ENCODE measurements at regions not wholly inside any gene's neighbourhood (a gene's known extent, or its start where the extent isn't known, plus 50 kb on each side); places are given as distances from the start of the nearest gene placed in this dataset.
"Not testable (repeated sequence)": the region's sequence is repeated elsewhere in the genome, so short reads cannot be mapped to it uniquely, and the experiment has no call there.

DNA sequence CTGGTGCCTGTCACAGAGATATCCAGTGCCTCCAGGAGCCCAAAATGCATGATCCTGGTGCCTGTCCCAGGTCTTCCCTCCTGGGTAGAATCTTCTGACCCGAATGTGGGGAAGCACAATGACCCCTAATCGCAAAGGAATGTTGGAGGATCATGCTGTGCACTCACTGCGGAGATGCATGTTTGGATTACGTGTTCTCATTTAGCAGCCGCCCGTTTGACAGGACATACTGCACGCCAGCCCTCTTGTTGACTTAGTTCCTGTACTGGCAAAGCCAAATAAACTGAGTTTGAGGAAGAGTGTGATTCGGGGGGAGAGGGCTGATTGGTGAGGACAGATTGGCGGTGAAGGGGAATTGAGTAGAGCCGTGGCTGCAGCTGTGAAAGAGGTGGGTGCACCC lies 85.9 kb upstream of the SIM2 start:
- H3K4me1 ChIP-seq, result no peaks in the 10 kb centered on the region
- no peaks in the 10 kb centered on the region for H3K27me3 ChIP-seq (replicated peaks; ENCODE audit: control insufficient read depth, insufficient read depth, low read length)
- TF ChIP-seq, protein P1, sequence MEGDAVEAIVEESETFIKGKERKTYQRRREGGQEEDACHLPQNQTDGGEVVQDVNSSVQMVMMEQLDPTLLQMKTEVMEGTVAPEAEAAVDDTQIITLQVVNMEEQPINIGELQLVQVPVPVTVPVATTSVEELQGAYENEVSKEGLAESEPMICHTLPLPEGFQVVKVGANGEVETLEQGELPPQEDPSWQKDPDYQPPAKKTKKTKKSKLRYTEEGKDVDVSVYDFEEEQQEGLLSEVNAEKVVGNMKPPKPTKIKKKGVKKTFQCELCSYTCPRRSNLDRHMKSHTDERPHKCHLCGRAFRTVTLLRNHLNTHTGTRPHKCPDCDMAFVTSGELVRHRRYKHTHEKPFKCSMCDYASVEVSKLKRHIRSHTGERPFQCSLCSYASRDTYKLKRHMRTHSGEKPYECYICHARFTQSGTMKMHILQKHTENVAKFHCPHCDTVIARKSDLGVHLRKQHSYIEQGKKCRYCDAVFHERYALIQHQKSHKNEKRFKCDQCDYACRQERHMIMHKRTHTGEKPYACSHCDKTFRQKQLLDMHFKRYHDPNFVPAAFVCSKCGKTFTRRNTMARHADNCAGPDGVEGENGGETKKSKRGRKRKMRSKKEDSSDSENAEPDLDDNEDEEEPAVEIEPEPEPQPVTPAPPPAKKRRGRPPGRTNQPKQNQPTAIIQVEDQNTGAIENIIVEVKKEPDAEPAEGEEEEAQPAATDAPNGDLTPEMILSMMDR (IDR thresholded peaks at IDR 0.05; ENCODE audit: insufficient read depth in 1 of 2, low read depth in 1 of 2, low read length in 1 of 2, severe bottlenecking in 1 of 2, unreplicated experiment in 1 of 2), result no peak
- ChIA-PET CTCF (no interaction called here), POLR2A (no interaction called here)
- no peak overlapping the region for H3K27ac Mint-ChIP-seq (ENCODE audit: unreplicated experiment)
- H3K36me3 ChIP-seq (ENCODE audit: control insufficient read depth, insufficient read depth, low read length), result no peaks in the 10 kb centered on the region
- H3K9me3 Mint-ChIP-seq (ENCODE audit: unreplicated experiment), result peaks cover 23% of the 10 kb centered on the region
- no TSS peak for BruUV-seq (replicated peaks)
- no peaks in the 10 kb centered on the region; the same call in 1 of the 2 replicates for H3K9me3 ChIP-seq
- intact Hi-C loops (cut with micrococcal nuclease; ENCODE audit: unreplicated experiment), result no loop called here
- H3K4me3 ChIP-seq (ENCODE audit: low read depth, low read length), result no peak overlapping the region
- no peaks in the 10 kb centered on the region for H3K36me3 Mint-ChIP-seq (ENCODE audit: insufficient read depth, unreplicated experiment)
- peaks cover 7% of the 10 kb centered on the region for H3K27me3 Mint-ChIP-seq (ENCODE audit: insufficient read depth, unreplicated experiment)
- no peaks in the 10 kb centered on the region for H3K4me1 Mint-ChIP-seq (ENCODE audit: low read depth, unreplicated experiment)
- H3K4me3 Mint-ChIP-seq (ENCODE audit: unreplicated experiment), result no peak overlapping the region
- DNase-seq, result no peak

DNA sequence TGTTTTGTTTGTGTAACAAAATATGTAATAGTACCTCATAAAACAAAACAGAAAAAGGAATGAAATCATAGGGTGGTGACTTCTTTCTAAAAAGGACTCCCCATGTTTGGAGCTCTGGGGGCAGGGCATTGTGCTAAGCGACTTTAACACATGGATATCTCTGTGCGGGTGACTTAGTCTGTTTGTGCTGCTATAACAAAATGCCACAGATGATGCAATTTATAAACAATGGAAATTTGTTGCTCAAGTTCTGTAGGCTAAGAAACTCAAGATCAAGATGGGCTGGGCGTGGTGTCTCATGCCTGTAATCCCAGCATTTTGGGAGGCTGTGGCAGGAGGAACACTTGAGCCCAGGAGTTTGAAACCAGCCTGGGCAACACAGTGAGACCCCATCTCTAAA lies 85.4 kb upstream of the SIM2 start:
- peaks cover 23% of the 10 kb centered on the region for H3K9me3 Mint-ChIP-seq (ENCODE audit: unreplicated experiment)
- no peaks in the 10 kb centered on the region for H3K36me3 ChIP-seq (ENCODE audit: control insufficient read depth, insufficient read depth, low read length)
- H3K9me3 ChIP-seq, result no peaks in the 10 kb centered on the region; the same call in 1 of the 2 replicates
- H3K4me3 ChIP-seq (ENCODE audit: low read depth, low read length), result no peak overlapping the region
- no peak for DNase-seq
- BruUV-seq (replicated peaks), result no TSS peak
- no peak overlapping the region for H3K27ac Mint-ChIP-seq (ENCODE audit: unreplicated experiment)
- ChIA-PET CTCF (no interaction called here), POLR2A (interaction anchor here (0.7 kb wide), 1 partner anchor 49 kb away, joined by 3 read pairs; no protein-coding TSS in a partner anchor)
- no peaks in the 10 kb centered on the region for H3K36me3 Mint-ChIP-seq (ENCODE audit: insufficient read depth, unreplicated experiment)
- H3K4me1 ChIP-seq, result no peaks in the 10 kb centered on the region
- no peaks in the 10 kb centered on the region for H3K27me3 ChIP-seq (replicated peaks; ENCODE audit: control insufficient read depth, insufficient read depth, low read length)
- H3K4me3 Mint-ChIP-seq (ENCODE audit: unreplicated experiment), result no peak overlapping the region
- intact Hi-C loops (cut with micrococcal nuclease; ENCODE audit: unreplicated experiment), result no loop called here
- peaks cover 7% of the 10 kb centered on the region for H3K27me3 Mint-ChIP-seq (ENCODE audit: insufficient read depth, unreplicated experiment)
- H3K4me1 Mint-ChIP-seq (ENCODE audit: low read depth, unreplicated experiment), result no peaks in the 10 kb centered on the region
- TF ChIP-seq, protein P1 (IDR thresholded peaks at IDR 0.05; ENCODE audit: insufficient read depth in 1 of 2, low read depth in 1 of 2, low read length in 1 of 2, severe bottlenecking in 1 of 2, unreplicated experiment in 1 of 2), result no peak

DNA sequence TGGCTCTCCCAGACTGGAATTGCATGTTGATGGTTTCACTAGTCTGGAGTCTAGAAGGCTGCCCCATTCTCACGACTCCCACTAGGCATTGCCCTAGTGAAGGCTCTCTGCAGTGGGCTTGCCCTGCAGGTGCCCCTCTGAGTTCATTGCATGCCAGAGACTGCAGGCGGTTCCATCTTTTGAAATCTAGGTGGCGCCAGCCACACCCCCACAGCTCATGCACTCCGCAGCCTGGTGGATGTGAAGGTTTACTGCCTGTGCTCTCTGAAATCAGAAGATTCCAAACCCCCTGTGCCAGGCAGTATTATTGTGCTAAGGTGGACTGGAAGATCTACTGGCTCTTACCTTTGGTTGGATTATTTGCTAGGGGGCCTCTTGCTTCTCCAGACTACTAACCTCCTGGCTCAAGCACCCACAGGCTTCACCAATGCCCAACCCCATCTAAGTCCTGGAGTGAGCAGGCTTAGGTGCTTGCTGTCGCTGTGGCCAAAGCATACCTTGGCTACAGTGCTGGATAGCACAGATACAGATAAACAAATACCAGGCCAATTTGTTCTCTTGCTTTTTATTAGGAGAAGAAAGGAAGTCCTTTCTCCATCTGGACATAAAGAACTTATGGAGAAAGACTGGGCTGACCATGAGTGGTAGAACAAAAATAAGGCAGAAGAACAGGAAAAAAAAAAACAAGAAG lies 83.5 kb upstream of the SIM2 start:
- ChIA-PET POLR2A (no interaction called here), CTCF (no interaction called here)
- Histone ChIP-seq H3K27me3 (replicated peaks; ENCODE audit: control insufficient read depth, insufficient read depth, low read length) (no peaks in the 10 kb centered on the region), H3K9me3 (no peaks in the 10 kb centered on the region; the same call in 1 of the 2 replicates), H3K36me3 (ENCODE audit: control insufficient read depth, insufficient read depth, low read length) (no peaks in the 10 kb centered on the region), H3K4me3 (ENCODE audit: low read depth, low read length) (no peak overlapping the region), H3K4me1 (no peaks in the 10 kb centered on the region)
- peak in 1 of 2 experiments; percentile 7 for DNase-seq
- intact Hi-C loops (cut with micrococcal nuclease; ENCODE audit: unreplicated experiment), result no loop called here
- H3K4me3 Mint-ChIP-seq (ENCODE audit: unreplicated experiment), result no peak overlapping the region
- no peaks in the 10 kb centered on the region for H3K4me1 Mint-ChIP-seq (ENCODE audit: low read depth, unreplicated experiment)
- H3K9me3 Mint-ChIP-seq (ENCODE audit: unreplicated experiment), result peaks cover 24% of the 10 kb centered on the region
- H3K36me3 Mint-ChIP-seq (ENCODE audit: insufficient read depth, unreplicated experiment), result no peaks in the 10 kb centered on the region
- no peak overlapping the region for H3K27ac Mint-ChIP-seq (ENCODE audit: unreplicated experiment)
- peaks cover 10% of the 10 kb centered on the region for H3K27me3 Mint-ChIP-seq (ENCODE audit: insufficient read depth, unreplicated experiment)
- TF ChIP-seq, protein P1 (IDR thresholded peaks at IDR 0.05; ENCODE audit: insufficient read depth in 1 of 2, low read depth in 1 of 2, low read length in 1 of 2, severe bottlenecking in 1 of 2, unreplicated experiment in 1 of 2), result peak; percentile 24 to 30
- no TSS peak for BruUV-seq (replicated peaks)

DNA sequence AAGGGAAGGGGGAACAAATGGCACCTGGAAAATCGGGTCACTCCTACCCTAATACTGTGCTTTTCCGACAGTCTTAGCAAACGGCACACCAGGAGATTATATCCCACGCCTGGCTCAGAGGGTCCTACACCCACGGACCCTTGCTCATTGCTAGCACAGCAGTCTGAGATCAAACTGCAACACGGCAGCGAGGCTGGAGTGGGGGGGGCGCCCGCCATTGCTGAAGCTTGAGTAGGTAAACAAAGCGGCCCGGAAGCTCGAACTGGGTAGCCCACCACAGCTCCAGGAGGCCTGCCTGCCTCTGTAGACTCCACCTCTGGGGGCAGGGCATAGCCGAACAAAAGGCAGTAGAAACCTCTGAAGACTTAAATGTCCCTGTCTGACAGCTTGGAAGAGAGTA lies 82.1 kb upstream of the SIM2 start:
- H3K36me3 Mint-ChIP-seq (ENCODE audit: insufficient read depth, unreplicated experiment); H3K36me3 ChIP-seq (ENCODE audit: control insufficient read depth, insufficient read depth, low read length); CTCF ChIA-PET; H3K27me3 ChIP-seq (replicated peaks; ENCODE audit: control insufficient read depth, insufficient read depth, low read length); H3K27me3 Mint-ChIP-seq (ENCODE audit: insufficient read depth, unreplicated experiment); H3K4me1 ChIP-seq; H3K4me1 Mint-ChIP-seq (ENCODE audit: low read depth, unreplicated experiment); POLR2A ChIA-PET; intact Hi-C loops (cut with micrococcal nuclease; ENCODE audit: unreplicated experiment); H3K9me3 ChIP-seq; H3K4me3 Mint-ChIP-seq (ENCODE audit: unreplicated experiment); BruUV-seq (replicated peaks); H3K4me3 ChIP-seq (ENCODE audit: low read depth, low read length); H3K27ac Mint-ChIP-seq (ENCODE audit: unreplicated experiment); DNase-seq: not testable (repeated sequence)
- H3K9me3 Mint-ChIP-seq (ENCODE audit: unreplicated experiment), result peaks cover 15% of the 10 kb centered on the region

DNA sequence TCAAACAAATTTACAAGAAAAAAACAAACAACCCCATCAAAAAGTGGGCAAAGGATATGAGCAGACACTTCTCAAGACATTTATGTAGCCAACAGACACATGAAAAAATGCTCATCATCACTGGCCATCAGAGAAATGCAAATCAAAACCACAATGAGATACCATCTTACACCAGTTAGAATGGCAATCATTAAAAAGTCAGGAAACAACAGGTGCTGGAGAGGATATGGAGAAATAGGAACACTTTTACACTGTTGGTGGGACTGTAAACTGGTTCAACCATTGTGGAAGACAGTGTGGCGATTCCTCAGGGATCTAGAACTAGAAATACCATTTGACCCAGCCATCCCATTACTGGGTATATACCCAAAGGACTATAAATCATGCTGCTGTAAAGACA lies 77.1 kb upstream of the SIM2 start:
- not testable (repeated sequence) for H3K27ac Mint-ChIP-seq (ENCODE audit: unreplicated experiment)

More for the DNA sequence above, 77.1 kb upstream of the SIM2 start:
- H3K27me3 ChIP-seq (replicated peaks; ENCODE audit: control insufficient read depth, insufficient read depth, low read length); DNase-seq; H3K27me3 Mint-ChIP-seq (ENCODE audit: insufficient read depth, unreplicated experiment); CTCF ChIA-PET; intact Hi-C loops (cut with micrococcal nuclease; ENCODE audit: unreplicated experiment); H3K36me3 ChIP-seq (ENCODE audit: control insufficient read depth, insufficient read depth, low read length); H3K9me3 ChIP-seq; H3K4me1 Mint-ChIP-seq (ENCODE audit: low read depth, unreplicated experiment); H3K4me3 ChIP-seq (ENCODE audit: low read depth, low read length); H3K36me3 Mint-ChIP-seq (ENCODE audit: insufficient read depth, unreplicated experiment); POLR2A ChIA-PET; BruUV-seq (replicated peaks); H3K4me3 Mint-ChIP-seq (ENCODE audit: unreplicated experiment); H3K4me1 ChIP-seq: not testable (repeated sequence)
- peaks cover 15% of the 10 kb centered on the region for H3K9me3 Mint-ChIP-seq (ENCODE audit: unreplicated experiment)

Data from Caco-2 (cell line).